GM18526 (cell line): ENCODE measurements at regions not wholly inside any gene's neighbourhood (a gene's known extent, or its start where the extent isn't known, plus 50 kb on each side); places are given as distances from the start of the nearest gene placed in this dataset.

Source experiments
- POLR2A ChIP-seq: IDR thresholded peaks from 3 replicates; pipeline ENCODE4 v1.6.1; 2011; ENCODE audit not compliant: insufficient read length; ENCODE audit errors: extremely low read depth

GRCh38 chr2:64932371-64933216, 56.6 kb upstream of the SLC1A4 start:
- peak; percentile 25 for TF ChIP-seq POLR2A

- no peak for TF ChIP-seq POLR2A
These were observed 54.7 kb upstream of the SLC1A4 start for GRCh38 chr2:64934530-64934929.

DNA sequence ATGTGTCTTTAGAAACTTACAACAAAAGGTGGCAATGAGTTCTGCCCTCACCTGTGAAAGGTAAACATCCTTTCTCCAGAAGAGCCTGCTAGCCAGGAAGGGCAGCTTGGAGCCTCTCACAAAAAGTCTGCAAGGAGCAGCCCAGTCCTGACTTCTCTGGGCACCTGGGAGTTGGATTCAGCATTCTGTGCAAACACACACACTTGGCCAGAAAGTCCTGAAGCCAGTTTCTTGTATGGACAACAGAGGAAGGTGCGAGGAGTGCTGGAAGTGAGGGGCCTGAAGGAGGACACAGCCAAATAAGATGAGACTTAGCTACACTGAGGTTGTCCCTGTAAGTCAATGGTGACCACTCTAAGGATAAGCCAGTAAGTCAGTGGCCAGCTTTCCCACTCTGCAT, 52.4 kb upstream of the SLC1A4 start:
- TF ChIP-seq POLR2A, result no peak

DNA sequence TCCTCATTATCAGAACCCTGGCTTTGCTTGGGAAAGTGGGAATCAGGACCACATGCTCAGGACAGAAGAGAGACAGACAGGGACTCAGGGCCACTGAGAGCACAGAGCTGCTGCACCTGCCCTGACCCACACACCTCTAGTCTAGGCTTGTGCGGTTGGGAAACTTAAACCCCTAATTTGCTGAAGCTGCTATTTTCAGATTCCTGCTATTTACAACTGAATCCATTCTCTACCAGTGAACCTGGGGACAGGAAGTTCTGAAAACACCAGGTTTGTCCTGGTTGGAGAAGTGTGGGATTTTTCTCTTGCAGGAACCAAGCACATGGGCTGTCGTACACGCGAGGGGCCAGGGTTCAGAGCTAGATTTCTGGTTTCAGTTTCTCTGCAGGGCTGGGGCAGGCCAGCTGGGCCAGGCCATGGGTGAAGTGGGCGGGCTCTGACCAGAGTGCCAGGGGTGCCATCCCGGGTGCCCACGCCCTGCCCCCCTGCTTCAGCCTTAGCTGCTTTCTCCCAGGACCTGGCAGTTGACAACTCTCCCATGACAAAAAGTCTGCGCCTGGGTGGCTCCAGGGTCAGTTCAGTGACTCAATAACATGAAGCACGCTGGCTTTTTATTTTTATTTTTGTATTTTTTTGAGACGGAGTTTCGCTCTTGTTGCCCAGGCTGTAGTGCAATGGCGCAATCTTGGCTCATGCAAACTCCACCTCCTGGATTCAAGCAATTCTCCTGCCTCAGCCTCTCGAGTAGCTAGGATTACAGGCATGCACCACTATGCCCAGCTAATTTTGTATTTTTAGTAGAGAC, 51.3 kb upstream of the SLC1A4 start:
- peak; percentile 25 for TF ChIP-seq POLR2A

- TF ChIP-seq POLR2A, result no peak
These were observed 50.5 kb upstream of the SLC1A4 start for GRCh38 chr2:64938607-64939285.

DNA sequence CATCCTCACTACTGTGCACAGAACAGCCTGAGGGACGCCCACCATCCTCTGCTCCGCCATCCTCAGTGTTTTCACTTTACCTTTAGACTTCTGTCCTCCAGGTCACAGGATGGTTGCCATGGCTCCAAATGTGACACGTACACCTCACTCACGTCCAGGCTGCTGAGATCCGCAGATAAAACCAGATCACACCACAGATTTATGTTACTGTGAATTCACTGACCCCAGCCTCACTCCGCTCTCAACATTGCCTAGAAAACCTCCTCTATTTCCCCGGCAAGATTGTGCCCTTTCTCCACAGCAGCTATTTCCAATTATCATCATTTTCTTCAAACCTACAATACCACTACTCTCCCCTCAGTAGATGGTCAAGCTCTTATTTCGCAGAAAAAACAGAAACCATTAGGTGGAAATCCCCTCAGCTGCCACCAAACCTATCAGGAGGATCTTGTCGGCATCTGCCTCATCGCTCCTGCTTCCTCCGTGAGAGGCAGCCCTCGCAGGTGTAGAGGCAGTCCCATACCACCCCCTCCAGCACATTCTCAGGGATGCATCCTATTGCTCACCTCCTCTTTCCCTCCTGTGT, 49.8 kb upstream of the SLC1A4 start:
- no peak for TF ChIP-seq POLR2A
